AG04449 (cell line): ENCODE measurements at regions not wholly inside any gene's neighbourhood (a gene's known extent, or its start where the extent isn't known, plus 50 kb on each side); places are given as distances from the start of the nearest gene placed in this dataset.
A peak's percentile ranks its signal among the peaks of the same experiment; 100 is the strongest.

Experiments
- CTCF ChIA-PET: fragments of 350-600 bp; formaldehyde crosslinking; extraction: SDS; loops from one replicate; lab custom pipeline; 2021; ENCODE audit warnings: antibody characterized with exemption; lab: Yijun Ruan, JAX
- POLR2A ChIA-PET: fragments of 400-600, 350-600 bp; formaldehyde crosslinking; extraction: SDS; loops from one replicate; lab custom pipeline; 2020; ENCODE audit warnings: antibody characterized with exemption, inconsistent platforms; lab: Yijun Ruan, JAX
- DNase-seq: peaks from one replicate; pipeline ENCODE4 v3.0.0-alpha.2; 2010; ENCODE audit warnings: low read depth, low spot score
- H3K4me3 ChIP-seq: 2 replicates; pipeline ENCODE4 v1.5.1; 2011; ENCODE audit warnings: low read depth, mild to moderate bottlenecking, control low read depth, low read length
- CTCF ChIP-seq: IDR thresholded peaks from one replicate; pipeline ENCODE4 v1.5.1; 2011; ENCODE audit warnings: mild to moderate bottlenecking, moderate library complexity, low read length, control low read depth, inconsistent platforms; ENCODE audit not compliant: insufficient read depth; ENCODE audit errors: missing control alignments

GRCh38 chr3:15851735-15852134, 54.0 kb upstream of the ANKRD28 start:
- H3K4me3 ChIP-seq, result no peak overlapping the region
- ChIA-PET POLR2A (no interaction called here), CTCF (interaction anchor here (1.2 kb wide), 1 partner anchor 12 kb away, joined by 3 read pairs; no protein-coding TSS in a partner anchor)
- no peak for DNase-seq
- no peak for TF ChIP-seq CTCF

GRCh38 chr3:15858547-15859506, 61.0 kb upstream of the ANKRD28 start:
- no peak for TF ChIP-seq CTCF
- POLR2A ChIA-PET, result no interaction called here
- CTCF ChIA-PET, result interaction anchor here (0.9 kb wide), 1 partner anchor 45 kb away, joined by 3 read pairs; no protein-coding TSS in a partner anchor
- no peak for DNase-seq
- H3K4me3 ChIP-seq, result peak overlapping the region; percentile 89

GRCh38 chr3:15859507-15860013, 61.8 kb upstream of the ANKRD28 start:
- peak overlapping the region; percentile 89 for H3K4me3 ChIP-seq
- ChIA-PET POLR2A (no interaction called here), CTCF (no interaction called here)
- TF ChIP-seq CTCF, result no peak
- peak; percentile 5 for DNase-seq

GRCh38 chr3:15860014-15860934, 62.5 kb upstream of the ANKRD28 start:
- ChIA-PET POLR2A (interaction anchor here (1.0 kb wide), 1 partner anchor 122 kb away, joined by 3 read pairs; no protein-coding TSS in a partner anchor), CTCF (interaction anchor here (0.9 kb wide), 2 partner anchors 9 to 191 kb away, joined by 3 read pairs; no protein-coding TSS in a partner anchor)
- H3K4me3 ChIP-seq, result peak overlapping the region; percentile 89
- DNase-seq, result no peak
- no peak for TF ChIP-seq CTCF

- TF ChIP-seq CTCF, result no peak
- H3K4me3 ChIP-seq, result no peak overlapping the region
- ChIA-PET POLR2A (no interaction called here), CTCF (interaction anchor here (1.2 to 1.3 kb wide), 2 partner anchors 50 to 383 kb away, joined by 3 read pairs; no protein-coding TSS in a partner anchor)
- no peak for DNase-seq
Measured at GRCh38 chr3:15861163-15861562, 63.4 kb upstream of the ANKRD28 start.
